Activated CD4-positive, CD25-positive, alpha-beta regulatory T cell (primary cell): ENCODE measurements at regions not wholly inside any gene's neighbourhood (a gene's known extent, or its start where the extent isn't known, plus 50 kb on each side); places are given as distances from the start of the nearest gene placed in this dataset.
"Not testable (repeated sequence)": the region's sequence is repeated elsewhere in the genome, so short reads cannot be mapped to it uniquely, and the experiment has no call there.

ENCODE experiments used
- DNase-seq, 4 experiments: peaks; one replicate each; lab custom pipeline; 2025; lab: John Stamatoyannopoulos, UW

- no peak for DNase-seq
These were observed 603.0 kb downstream of the MATN1 start for GRCh38 chr1:30120245-30121000.

- DNase-seq: no peak
These were observed 605.7 kb downstream of the MATN1 start for GRCh38 chr1:30117685-30118084.

- DNase-seq: no peak
These were observed 612.0 kb downstream of the MATN1 start for GRCh38 chr1:30111431-30111830.

- no peak for DNase-seq
These were observed 612.5 kb downstream of the MATN1 start for GRCh38 chr1:30110846-30111245.

- no peak for DNase-seq
These were observed 613.5 kb downstream of the MATN1 start for GRCh38 chr1:30109853-30110252.

GRCh38 chr1:30108186-30108585, 615.2 kb downstream of the MATN1 start:
- DNase-seq: no peak

- DNase-seq: no peak
These were observed 617.3 kb downstream of the MATN1 start for GRCh38 chr1:30106125-30106524.

- DNase-seq: no peak
These were observed 618.8 kb downstream of the MATN1 start for GRCh38 chr1:30104551-30104950.

- DNase-seq: no peak
These were observed 619.5 kb downstream of the MATN1 start for GRCh38 chr1:30103708-30104411.

GRCh38 chr1:30102605-30103004, 620.8 kb downstream of the MATN1 start:
- no peak for DNase-seq

GRCh38 chr1:30101487-30102227, 621.7 kb downstream of the MATN1 start:
- DNase-seq: no peak

- DNase-seq: no peak
These were observed 622.4 kb downstream of the MATN1 start for GRCh38 chr1:30101016-30101415.

- DNase-seq: no peak
These were observed 622.9 kb downstream of the MATN1 start for GRCh38 chr1:30100524-30100862.

- DNase-seq: no peak
These were observed 623.5 kb downstream of the MATN1 start for GRCh38 chr1:30099587-30100523.

GRCh38 chr1:30097851-30098250, 625.5 kb downstream of the MATN1 start:
- not testable (repeated sequence) for DNase-seq

GRCh38 chr1:30095451-30096025, 627.8 kb downstream of the MATN1 start:
- DNase-seq: no peak

- no peak for DNase-seq
These were observed 628.3 kb downstream of the MATN1 start for GRCh38 chr1:30095051-30095450.

- no peak for DNase-seq
These were observed 631.1 kb downstream of the MATN1 start for GRCh38 chr1:30092051-30092858.

GRCh38 chr1:30090162-30090820, 633.1 kb downstream of the MATN1 start:
- no peak for DNase-seq

GRCh38 chr1:30089024-30089430, 634.4 kb downstream of the MATN1 start:
- DNase-seq: no peak
